T-helper 2 cell treated with Interferon-gamma antibody and Interleukin-4, amounts not matched to agents 5 μg/mL and 100 μg/mL, for 36 hours (primary cell): ENCODE measurements at regions not wholly inside any gene's neighbourhood (a gene's known extent, or its start where the extent isn't known, plus 50 kb on each side); places are given as distances from the start of the nearest gene placed in this dataset.

Experiments
- DNase-seq: peaks from one replicate; pipeline ENCODE4 v3.0.0; 2021; ENCODE audit warnings: low spot score
- H3K27ac Mint-ChIP-seq: one replicate; pipeline ENCODE4 v1.8.0; 2021; ENCODE audit warnings: mild to moderate bottlenecking, mixed read lengths
- H3K27me3 Mint-ChIP-seq: one replicate; pipeline ENCODE4 v1.8.0; 2021; ENCODE audit warnings: low read depth, mixed read lengths
- H3K36me3 Mint-ChIP-seq: one replicate; pipeline ENCODE4 v1.8.0; 2021; ENCODE audit warnings: low read depth, mixed read lengths
- H3K4me1 Mint-ChIP-seq: one replicate; pipeline ENCODE4 v1.8.0; 2021; ENCODE audit warnings: low read depth, mixed read lengths
- H3K4me3 Mint-ChIP-seq: one replicate; pipeline ENCODE4 v1.8.0; 2022; ENCODE audit warnings: mild to moderate bottlenecking, moderate library complexity, mixed read lengths
- H3K9me3 Mint-ChIP-seq: one replicate; pipeline ENCODE4 v1.8.0; 2021; ENCODE audit warnings: mixed read lengths

DNA sequence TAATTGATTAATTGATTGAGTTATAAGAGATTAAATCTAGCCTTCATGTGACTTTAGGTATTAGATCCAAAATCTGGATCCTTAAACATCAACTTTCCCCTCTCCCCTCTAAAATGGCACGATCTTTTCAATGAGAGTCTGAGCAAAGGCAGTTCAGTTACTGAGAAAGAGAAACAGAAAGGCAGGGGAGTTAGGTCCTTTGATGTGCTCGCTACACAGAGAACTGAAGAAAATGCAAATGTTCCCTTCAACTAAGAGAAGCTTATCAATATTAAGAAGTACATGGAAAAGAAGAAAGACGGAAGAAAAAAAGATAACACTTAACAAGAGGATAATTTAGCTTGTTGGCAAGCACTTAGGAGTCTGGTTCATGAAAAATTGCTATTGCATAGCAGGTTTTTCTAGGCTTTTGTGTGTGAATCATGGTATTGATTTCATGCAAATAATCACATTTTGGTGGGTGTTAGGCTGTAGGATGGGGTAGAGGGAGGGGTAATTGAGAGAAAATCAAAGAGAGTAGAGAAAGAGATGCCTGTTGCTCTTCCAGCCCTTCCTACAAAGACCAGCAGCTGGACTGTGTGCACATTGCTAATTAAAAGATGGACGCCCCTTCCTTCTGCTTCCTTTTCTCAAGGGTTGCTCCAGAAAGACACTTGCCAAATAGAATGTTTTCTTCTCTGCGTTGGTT, 307.6 kb upstream of the PLXNA2 start:
- H3K27ac Mint-ChIP-seq = no peak overlapping the region
- no peaks in the 10 kb centered on the region for H3K9me3 Mint-ChIP-seq
- no peaks in the 10 kb centered on the region for H3K36me3 Mint-ChIP-seq
- no peaks in the 10 kb centered on the region for H3K27me3 Mint-ChIP-seq
- H3K4me1 Mint-ChIP-seq = no peaks in the 10 kb centered on the region
- no peak for DNase-seq
- H3K4me3 Mint-ChIP-seq = no peak overlapping the region

DNA sequence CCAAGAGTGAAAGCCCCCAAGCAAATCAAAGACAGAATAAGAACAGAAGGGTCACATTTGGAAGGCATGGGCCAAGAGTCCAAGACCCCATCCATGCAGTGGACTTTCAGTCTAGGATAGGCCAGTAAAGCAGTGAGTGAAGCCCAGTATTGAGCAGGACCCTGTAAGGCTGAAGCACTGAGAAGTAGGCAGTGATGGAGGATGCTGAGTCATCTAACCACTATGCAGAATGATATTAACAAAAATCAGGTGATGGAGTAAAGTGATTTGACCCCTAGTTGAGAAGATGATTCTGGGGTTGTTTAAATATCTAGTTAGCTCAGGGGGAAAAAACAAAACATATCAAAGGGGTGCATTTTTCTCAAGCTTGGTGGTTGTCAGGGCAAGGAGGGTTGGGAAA, 308.7 kb upstream of the PLXNA2 start:
- no peaks in the 10 kb centered on the region for H3K9me3 Mint-ChIP-seq
- H3K27ac Mint-ChIP-seq = no peak overlapping the region
- H3K36me3 Mint-ChIP-seq = no peaks in the 10 kb centered on the region
- H3K4me1 Mint-ChIP-seq = no peaks in the 10 kb centered on the region
- H3K4me3 Mint-ChIP-seq = no peak overlapping the region
- H3K27me3 Mint-ChIP-seq = no peaks in the 10 kb centered on the region
- no peak for DNase-seq

DNA sequence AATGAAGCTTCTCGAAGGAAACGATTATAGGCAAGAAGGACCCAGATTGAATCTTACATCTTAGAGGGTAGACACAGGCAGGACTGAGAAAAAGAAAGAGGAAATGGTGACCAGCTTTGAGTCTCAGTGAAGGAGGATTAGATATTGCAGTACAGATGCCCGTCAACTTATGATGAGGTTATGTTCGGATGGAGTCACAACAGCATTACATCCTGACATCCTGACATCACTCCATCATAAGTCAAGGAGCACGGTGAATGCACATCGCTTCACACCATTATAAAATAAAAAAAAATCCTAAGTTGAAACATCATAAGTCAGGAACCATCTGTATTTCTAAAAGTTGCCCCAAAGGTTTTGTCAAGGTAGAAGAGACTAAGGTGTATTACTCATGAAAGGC, 312.3 kb upstream of the PLXNA2 start:
- Mint-ChIP-seq H3K4me3 (no peak overlapping the region), H3K36me3 (no peaks in the 10 kb centered on the region), H3K4me1 (no peaks in the 10 kb centered on the region), H3K27ac (no peak overlapping the region), H3K27me3 (no peaks in the 10 kb centered on the region), H3K9me3 (no peaks in the 10 kb centered on the region)
- DNase-seq = no peak

DNA sequence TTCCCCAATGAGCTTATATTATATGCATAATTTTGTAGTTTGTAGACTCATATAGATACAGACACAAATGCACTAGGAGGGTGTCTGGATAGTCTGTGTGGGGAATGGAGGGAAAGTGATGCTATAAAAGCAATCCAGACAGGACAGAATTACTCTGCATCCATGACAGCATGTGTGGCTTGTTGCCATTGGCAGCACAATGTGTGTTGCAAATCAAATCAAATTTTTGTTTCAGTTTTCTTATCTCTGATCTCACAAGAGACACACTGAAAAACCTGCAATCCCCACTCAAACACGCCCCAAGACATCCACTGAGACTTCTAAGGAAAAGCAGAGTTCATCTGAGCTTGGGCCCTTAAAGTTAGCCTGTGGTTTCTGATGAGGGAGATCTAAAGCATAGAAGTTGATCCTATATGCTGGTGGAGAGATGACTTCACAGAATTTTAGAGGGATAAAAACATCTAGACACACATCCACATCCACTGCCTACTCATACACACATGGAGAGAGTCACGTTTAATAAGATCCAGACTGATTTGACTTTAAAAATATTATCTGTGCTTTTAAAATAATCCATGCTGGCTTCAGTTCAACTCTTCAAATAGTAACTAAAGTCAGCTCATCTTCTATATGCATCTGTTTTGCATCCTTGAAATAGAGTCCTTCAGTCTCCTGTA, 313.0 kb upstream of the PLXNA2 start:
- no peaks in the 10 kb centered on the region for H3K36me3 Mint-ChIP-seq
- DNase-seq = no peak
- H3K9me3 Mint-ChIP-seq = no peaks in the 10 kb centered on the region
- H3K27me3 Mint-ChIP-seq = no peaks in the 10 kb centered on the region
- no peaks in the 10 kb centered on the region for H3K4me1 Mint-ChIP-seq
- no peak overlapping the region for H3K27ac Mint-ChIP-seq
- H3K4me3 Mint-ChIP-seq = no peak overlapping the region

DNA sequence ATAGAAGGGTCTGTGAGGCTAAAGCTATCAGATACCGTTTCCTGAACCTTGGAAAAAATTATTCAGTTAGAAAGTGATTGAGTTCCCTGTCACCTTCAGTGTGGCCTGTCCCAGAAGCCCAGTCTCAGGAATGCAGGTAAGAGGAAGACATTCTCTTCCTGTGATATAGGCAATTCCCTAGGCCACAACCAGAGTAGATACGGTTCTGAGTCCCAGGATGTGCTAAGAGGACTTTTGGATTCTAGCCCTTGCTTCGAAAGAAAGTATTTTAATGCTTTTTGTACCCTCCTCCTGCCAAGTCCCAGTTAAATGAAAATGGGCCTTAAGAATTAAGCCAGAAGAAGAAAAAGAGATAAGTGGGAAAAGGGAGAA, 313.5 kb upstream of the PLXNA2 start:
- no peak overlapping the region for H3K4me3 Mint-ChIP-seq
- H3K4me1 Mint-ChIP-seq = no peaks in the 10 kb centered on the region
- no peaks in the 10 kb centered on the region for H3K36me3 Mint-ChIP-seq
- no peak for DNase-seq
- H3K27me3 Mint-ChIP-seq = no peaks in the 10 kb centered on the region
- H3K27ac Mint-ChIP-seq = no peak overlapping the region
- H3K9me3 Mint-ChIP-seq = no peaks in the 10 kb centered on the region

DNA sequence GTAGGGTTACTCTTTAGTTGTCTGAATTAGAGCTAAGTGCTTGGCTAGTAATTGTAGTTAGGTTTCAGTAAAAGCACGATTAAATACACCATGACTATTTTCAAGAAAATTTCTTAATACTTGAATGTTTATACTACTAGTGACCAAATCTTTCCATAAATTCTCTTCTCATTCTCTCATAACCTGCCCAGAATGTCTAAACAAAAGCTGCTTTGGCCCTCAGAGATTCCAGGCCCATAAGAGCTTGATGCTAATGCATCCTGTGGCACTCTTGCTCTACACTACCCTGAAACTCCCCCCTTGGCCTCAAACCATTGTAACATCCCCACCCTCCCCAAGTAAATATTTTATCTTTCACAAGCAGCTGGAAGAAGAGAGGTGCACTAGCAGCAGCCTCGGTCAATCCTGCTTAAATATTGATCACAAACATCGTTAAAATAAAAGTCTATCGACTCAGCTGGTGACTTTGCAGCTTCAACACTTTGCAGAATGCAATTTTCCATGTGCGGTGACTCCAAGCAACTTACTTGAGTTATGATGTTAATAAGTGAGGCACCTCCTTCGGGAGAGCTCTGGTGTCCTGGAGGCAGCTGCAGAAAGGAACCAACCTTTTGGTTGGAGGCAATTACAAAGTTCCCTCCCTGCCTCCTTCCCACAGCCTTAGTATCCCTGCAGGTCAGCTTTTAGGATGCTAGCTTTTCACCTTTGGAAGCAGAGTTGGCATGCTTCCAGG, 315.6 kb upstream of the PLXNA2 start:
- H3K27ac Mint-ChIP-seq = no peak overlapping the region
- no peaks in the 10 kb centered on the region for H3K9me3 Mint-ChIP-seq
- no peaks in the 10 kb centered on the region for H3K4me1 Mint-ChIP-seq
- H3K4me3 Mint-ChIP-seq = no peak overlapping the region
- no peak for DNase-seq
- no peaks in the 10 kb centered on the region for H3K27me3 Mint-ChIP-seq
- no peaks in the 10 kb centered on the region for H3K36me3 Mint-ChIP-seq

DNA sequence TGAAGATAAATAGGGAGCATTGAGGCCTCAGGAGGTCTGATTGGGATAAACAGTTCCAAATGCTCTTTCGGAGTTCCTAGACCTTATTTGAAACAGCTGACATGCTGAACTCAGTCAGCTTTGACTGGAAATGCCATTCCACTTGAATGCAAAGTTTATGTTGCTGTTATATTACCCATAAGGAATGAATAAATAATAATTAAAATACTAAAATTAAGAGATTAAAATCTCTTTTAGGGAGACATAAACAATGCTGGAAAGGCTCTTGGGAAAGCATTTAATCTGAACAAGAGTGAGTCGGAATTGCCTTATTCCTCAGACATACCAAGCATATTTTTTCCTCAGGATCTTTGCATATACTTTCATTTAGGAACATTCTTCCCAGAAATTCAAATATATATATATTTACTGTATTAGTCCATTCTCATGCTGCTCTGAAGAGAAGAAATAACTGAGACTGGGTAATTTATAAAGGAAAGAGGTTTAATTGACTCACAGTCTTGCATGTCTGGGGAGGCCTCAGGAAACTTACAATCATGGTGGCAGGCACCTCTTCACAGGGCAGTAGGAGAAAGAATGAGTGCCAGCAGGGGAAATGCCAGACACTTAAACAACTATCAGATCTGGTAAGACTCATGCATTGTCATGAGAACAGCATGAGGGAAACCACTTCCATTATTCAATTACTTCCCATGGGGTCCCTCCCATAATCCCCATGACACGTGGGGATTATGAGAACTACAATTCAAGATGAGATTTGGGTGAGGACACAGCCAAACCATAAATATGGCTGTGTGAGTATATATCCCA, 318.2 kb upstream of the PLXNA2 start:
- no peak for DNase-seq
- no peaks in the 10 kb centered on the region for H3K27me3 Mint-ChIP-seq
- H3K4me3 Mint-ChIP-seq = no peak overlapping the region
- no peaks in the 10 kb centered on the region for H3K4me1 Mint-ChIP-seq
- no peak overlapping the region for H3K27ac Mint-ChIP-seq
- no peaks in the 10 kb centered on the region for H3K36me3 Mint-ChIP-seq
- H3K9me3 Mint-ChIP-seq = no peaks in the 10 kb centered on the region

DNA sequence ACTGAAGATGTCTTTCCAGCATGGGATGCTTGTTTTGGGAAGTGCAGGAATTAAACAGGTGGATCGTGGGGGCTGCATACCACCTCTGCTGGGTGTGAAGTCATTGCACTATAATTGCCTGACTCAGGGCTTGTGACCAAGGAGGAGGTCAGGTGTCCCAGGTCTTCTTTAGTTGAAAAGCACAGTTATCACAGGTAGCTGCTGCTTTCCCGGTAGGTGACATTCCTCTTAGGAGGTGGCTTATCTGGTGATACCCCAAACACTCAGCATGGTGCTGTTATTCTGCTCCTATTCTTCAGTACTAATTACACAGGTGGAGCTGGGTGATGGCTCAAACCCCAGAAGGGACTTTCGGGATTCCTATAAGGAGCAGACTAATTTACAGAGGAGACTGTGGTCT, 320.3 kb upstream of the PLXNA2 start:
- DNase-seq = no peak
- H3K36me3 Mint-ChIP-seq = no peaks in the 10 kb centered on the region
- H3K27ac Mint-ChIP-seq = no peak overlapping the region

DNA sequence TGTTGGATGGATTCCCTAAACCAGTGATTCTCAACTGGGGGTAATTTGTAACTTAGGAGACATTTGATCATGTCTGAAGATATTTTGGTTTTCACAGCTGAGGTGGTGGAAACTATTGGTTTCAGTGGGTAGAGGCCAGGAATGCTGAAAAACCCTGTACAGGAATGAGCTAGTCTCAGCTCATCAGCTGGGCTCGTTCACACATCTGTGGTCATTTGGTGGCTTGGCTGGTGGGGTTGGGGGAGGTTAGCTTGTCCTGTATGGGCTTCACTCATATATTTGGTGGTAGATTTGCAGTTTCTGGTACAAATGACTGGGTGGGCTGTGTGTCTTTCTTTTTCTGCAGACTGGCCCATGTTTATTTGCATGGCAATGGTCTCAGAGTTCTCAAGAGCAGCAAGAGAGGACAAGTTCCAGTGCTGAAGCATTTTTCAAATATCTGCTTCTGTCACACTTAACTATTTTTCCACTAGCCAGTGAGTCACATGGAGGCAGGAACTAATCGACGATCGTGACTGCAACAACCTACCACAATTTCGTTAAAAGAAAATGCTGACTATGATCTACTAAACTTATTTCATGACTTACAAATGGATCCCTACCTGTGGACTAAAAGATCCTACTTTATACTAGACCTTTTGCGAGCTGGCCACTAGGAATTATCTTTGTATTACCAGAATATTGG, 321.7 kb upstream of the PLXNA2 start:
- Mint-ChIP-seq H3K27me3 (no peaks in the 10 kb centered on the region), H3K4me3 (no peak overlapping the region), H3K36me3 (no peaks in the 10 kb centered on the region), H3K9me3 (no peaks in the 10 kb centered on the region), H3K27ac (no peak overlapping the region), H3K4me1 (no peaks in the 10 kb centered on the region)
- DNase-seq = no peak

More for the DNA sequence above, 320.3 kb upstream of the PLXNA2 start:
- Mint-ChIP-seq H3K4me1 (no peaks in the 10 kb centered on the region), H3K9me3 (no peaks in the 10 kb centered on the region), H3K27me3 (no peaks in the 10 kb centered on the region), H3K4me3 (no peak overlapping the region)

DNA sequence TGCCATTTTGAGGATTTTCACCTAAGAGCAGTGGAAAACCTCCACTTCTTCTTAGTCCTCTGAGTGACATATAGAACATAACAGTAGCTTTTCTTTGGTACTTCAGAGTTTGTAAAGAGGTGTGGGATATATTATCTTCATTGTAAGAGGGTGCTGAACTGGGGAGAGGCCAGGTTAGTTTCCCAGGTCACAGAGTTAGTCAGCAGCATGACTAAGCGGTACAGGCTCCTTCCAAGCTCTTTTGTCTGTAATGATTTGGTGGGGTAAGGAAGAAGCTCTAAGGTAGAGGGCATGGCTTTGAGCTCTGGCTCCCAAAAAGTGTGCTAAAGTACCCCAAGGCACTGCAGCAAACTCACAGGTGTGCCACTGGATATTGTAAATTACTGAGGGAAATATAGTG, 325.0 kb upstream of the PLXNA2 start:
- no peak overlapping the region for H3K4me3 Mint-ChIP-seq
- H3K4me1 Mint-ChIP-seq = no peaks in the 10 kb centered on the region
- H3K27ac Mint-ChIP-seq = no peak overlapping the region
- no peak for DNase-seq
- no peaks in the 10 kb centered on the region for H3K27me3 Mint-ChIP-seq
- H3K9me3 Mint-ChIP-seq = no peaks in the 10 kb centered on the region
- no peaks in the 10 kb centered on the region for H3K36me3 Mint-ChIP-seq

DNA sequence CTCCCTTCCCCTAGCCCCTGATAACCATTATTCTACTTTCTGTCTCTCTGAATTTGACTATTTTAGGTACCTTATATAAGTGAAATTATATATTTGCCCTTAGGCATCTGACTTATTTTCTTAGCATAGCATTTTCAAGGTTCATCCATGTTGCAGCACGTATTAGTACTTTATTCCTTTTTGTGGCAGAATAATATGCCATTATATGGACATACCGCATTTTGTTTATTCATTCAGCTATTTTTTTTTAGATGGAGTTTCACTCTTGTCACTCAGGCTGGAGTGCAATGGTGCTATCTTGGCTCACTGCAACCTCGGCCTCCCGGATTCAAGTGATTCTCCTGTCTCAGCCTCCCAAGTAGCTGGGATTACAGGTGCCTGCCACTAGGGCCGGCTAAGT, 326.2 kb upstream of the PLXNA2 start:
- no peaks in the 10 kb centered on the region for H3K27me3 Mint-ChIP-seq
- no peak overlapping the region for H3K4me3 Mint-ChIP-seq
- DNase-seq = no peak
- H3K36me3 Mint-ChIP-seq = no peaks in the 10 kb centered on the region
- no peaks in the 10 kb centered on the region for H3K4me1 Mint-ChIP-seq
- H3K9me3 Mint-ChIP-seq = no peaks in the 10 kb centered on the region
- H3K27ac Mint-ChIP-seq = no peak overlapping the region

DNA sequence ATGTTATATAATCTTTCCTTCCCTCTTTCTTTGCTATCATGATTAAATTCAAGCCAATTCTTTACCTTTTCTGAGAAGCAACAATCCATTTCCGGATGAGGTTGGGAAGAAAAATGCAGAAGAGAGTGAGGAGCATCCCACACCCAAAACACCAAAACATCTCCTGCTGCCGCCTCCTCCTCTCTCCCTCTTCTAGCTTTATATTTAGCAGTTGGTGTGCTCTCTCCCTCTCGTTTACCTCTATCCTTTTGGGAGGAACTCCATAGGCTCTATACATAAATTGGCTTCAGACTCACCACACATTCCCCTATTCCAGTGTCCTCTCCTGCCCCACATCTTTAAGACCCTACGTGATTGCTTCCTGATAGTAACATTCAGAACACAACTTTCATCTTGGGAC, 332.2 kb upstream of the PLXNA2 start:
- H3K36me3 Mint-ChIP-seq = no peaks in the 10 kb centered on the region
- H3K27ac Mint-ChIP-seq = no peak overlapping the region
- no peak overlapping the region for H3K4me3 Mint-ChIP-seq

DNA sequence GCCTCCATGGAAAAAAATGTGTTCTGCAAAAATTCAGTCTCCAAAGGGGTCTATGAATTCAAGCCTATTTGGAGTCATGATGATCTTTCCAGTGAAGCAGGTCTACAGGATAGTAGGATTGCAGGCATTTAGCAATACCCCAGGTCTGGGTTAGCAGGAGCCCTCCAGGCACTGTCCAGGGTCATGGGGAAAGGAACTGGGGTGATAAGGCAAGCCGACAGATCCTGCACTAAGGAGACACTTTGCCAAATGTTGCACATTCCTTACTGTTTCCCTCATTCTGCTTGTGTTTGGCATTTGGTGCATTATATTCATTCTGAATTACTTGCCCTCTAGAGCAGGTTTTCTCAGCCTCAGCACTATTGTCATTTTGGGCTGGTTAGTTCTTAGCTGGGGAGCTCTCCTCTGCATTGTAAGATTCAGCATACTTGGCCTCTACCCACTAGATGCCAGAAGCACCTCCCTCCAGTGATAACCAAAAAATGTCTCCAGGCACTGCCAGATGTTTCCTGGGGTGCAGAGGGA, 333.3 kb upstream of the PLXNA2 start:
- Mint-ChIP-seq H3K36me3 (no peaks in the 10 kb centered on the region), H3K4me3 (no peak overlapping the region), H3K9me3 (no peaks in the 10 kb centered on the region), H3K4me1 (no peaks in the 10 kb centered on the region), H3K27me3 (no peaks in the 10 kb centered on the region), H3K27ac (no peak overlapping the region)
- DNase-seq = no peak

More for the DNA sequence above, 332.2 kb upstream of the PLXNA2 start:
- no peaks in the 10 kb centered on the region for H3K4me1 Mint-ChIP-seq
- no peak for DNase-seq
- H3K27me3 Mint-ChIP-seq = no peaks in the 10 kb centered on the region
- no peaks in the 10 kb centered on the region for H3K9me3 Mint-ChIP-seq
